GM23248 (cell line): ENCODE measurements at regions not wholly inside any gene's neighbourhood (a gene's known extent, or its start where the extent isn't known, plus 50 kb on each side); places are given as distances from the start of the nearest gene placed in this dataset.

Experiments
- EZH2 ChIP-seq: fragments of 200-600 bp; sonication (generic); IDR thresholded peaks from 2 replicates; pipeline ENCODE4 v1.6.1; 2018; ENCODE audit warnings: antibody characterized with exemption, mild to moderate bottlenecking; ENCODE audit not compliant: insufficient read depth, poor library complexity, severe bottlenecking
- EZH2phosphoT487 ChIP-seq: fragments of 200-600 bp; sonication (generic); IDR thresholded peaks from 2 replicates; pipeline ENCODE4 v1.6.1; 2018; ENCODE audit warnings: antibody characterized with exemption, moderate library complexity, mild to moderate bottlenecking, low read depth; ENCODE audit not compliant: insufficient read depth

- TF ChIP-seq EZH2 (no peak), EZH2phosphoT487 (no peak)
These were observed 148.1 kb downstream of the KIF26A start for GRCh38 chr14:104286496-104286895.
